ENCODE measurements at regions not wholly inside any gene's neighbourhood (a gene's known extent, or its start where the extent isn't known, plus 50 kb on each side); places are given as distances from the start of the nearest gene placed in this dataset.

DNA sequence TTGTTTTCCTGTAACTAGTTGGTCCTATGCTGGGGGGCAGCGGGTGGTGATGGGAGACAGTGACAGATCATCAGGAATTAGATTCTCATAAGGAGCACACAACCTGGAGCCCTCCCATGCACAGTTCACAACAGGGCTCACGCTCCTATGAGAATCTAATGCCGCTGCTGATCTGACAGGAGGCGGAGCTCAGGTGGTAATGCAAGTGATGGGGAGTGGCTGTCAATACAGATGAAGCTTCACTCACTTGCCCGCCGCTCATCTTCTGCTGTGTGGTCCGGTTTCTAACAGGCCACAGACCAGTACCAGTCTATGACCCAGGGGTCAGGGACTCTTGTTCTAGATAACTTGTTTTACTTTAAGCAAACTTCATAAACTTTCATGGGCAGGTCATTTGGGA is 205.3 kb upstream of the SLC14A2 start:
- TF ChIP-seq, protein P1, sequence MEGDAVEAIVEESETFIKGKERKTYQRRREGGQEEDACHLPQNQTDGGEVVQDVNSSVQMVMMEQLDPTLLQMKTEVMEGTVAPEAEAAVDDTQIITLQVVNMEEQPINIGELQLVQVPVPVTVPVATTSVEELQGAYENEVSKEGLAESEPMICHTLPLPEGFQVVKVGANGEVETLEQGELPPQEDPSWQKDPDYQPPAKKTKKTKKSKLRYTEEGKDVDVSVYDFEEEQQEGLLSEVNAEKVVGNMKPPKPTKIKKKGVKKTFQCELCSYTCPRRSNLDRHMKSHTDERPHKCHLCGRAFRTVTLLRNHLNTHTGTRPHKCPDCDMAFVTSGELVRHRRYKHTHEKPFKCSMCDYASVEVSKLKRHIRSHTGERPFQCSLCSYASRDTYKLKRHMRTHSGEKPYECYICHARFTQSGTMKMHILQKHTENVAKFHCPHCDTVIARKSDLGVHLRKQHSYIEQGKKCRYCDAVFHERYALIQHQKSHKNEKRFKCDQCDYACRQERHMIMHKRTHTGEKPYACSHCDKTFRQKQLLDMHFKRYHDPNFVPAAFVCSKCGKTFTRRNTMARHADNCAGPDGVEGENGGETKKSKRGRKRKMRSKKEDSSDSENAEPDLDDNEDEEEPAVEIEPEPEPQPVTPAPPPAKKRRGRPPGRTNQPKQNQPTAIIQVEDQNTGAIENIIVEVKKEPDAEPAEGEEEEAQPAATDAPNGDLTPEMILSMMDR (IDR thresholded peaks at IDR 0.05), result no peak
- no peak for TF ChIP-seq POLR2A (IDR thresholded peaks at IDR 0.05)
